ENCODE measurements at regions not wholly inside any gene's neighbourhood (a gene's known extent, or its start where the extent isn't known, plus 50 kb on each side); places are given as distances from the start of the nearest gene placed in this dataset.
A peak's percentile ranks its signal among the peaks of the same experiment; 100 is the strongest.

DNA sequence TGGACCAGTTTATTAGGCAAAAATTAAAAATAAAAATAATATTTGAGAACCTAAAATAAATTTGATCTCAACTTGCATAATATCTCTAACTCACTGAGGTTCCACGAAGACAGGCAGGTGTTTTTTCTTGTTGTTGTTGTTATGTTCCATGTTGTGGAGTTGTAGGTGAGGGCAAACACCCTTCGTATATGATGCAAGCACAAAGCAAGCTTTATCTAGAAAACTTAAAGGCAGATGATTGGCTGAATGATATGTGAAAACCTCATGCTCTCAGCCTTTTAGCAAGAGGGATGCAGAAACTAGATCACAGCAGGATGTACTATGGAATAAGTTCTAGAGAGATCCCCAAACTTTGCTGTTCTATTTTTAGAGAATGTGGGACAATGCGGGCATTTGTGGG lies 502.7 kb downstream of the ETNK1 start:
- Histone ChIP-seq H3K27me3 (ENCODE audit: insufficient read depth, low read length) (no peaks in the 10 kb centered on the region), H3K79me2 (ENCODE audit: insufficient read depth, low read length) (no peaks in the 10 kb centered on the region), H4K91ac (ENCODE audit: insufficient read length, low read depth, low read length) (no peak overlapping the region), H2BK5ac (ENCODE audit: insufficient read length, low read length) (no peak overlapping the region), H3K14ac (ENCODE audit: insufficient read depth, low read length) (no peak overlapping the region), H2BK120ac (ENCODE audit: low read depth, low read length, poor library complexity, severe bottlenecking) (no peak overlapping the region), H3T11ph (ENCODE audit: low read length) (no peak overlapping the region), H2AK5ac (ENCODE audit: insufficient read length, low read length) (no peak overlapping the region), H2BK15ac (ENCODE audit: low read depth, low read length) (no peak overlapping the region), H2AFZ (ENCODE audit: low read length) (no peak overlapping the region), H2BK20ac (ENCODE audit: low read depth, low read length, poor library complexity, severe bottlenecking) (no peak overlapping the region), H3K18ac (ENCODE audit: insufficient read length, low read depth, low read length) (no peak overlapping the region), H4K5ac (ENCODE audit: insufficient read length, low read depth, low read length) (no peak overlapping the region), H4K8ac (replicated peaks; ENCODE audit: insufficient read length, low read depth, low read length) (no peak overlapping the region), H3K23ac (ENCODE audit: insufficient read length, low read depth, low read length) (no peak overlapping the region), H3K9me3 (ENCODE audit: control insufficient read depth, low read depth, low read length) (no peaks in the 10 kb centered on the region), H3K23me2 (ENCODE audit: insufficient read length, low read depth, low read length, poor library complexity, severe bottlenecking) (no peaks in the 10 kb centered on the region), H3K9ac (ENCODE audit: extremely low read depth, insufficient read length, low read length) (no peak overlapping the region), H3K4me2 (ENCODE audit: insufficient read depth, insufficient read length, low read length) (no peak overlapping the region), H3K27ac (ENCODE audit: insufficient read length, low read depth, low read length) (no peak overlapping the region), H3K4me1 (ENCODE audit: insufficient read depth, low read length) (no peaks in the 10 kb centered on the region; the same call in 1 of the 2 replicates), H3K4ac (ENCODE audit: low read depth, low read length) (no peak overlapping the region), H4K20me1 (ENCODE audit: control insufficient read depth, insufficient read depth, insufficient read length) (no peaks in the 10 kb centered on the region), H2BK12ac (ENCODE audit: insufficient read length, low read depth, low read length) (no peak overlapping the region), H3K56ac (ENCODE audit: insufficient read length, low read depth, low read length) (no peak overlapping the region), H3K79me1 (ENCODE audit: insufficient read depth, low read depth, low read length, poor library complexity, severe bottlenecking) (no peaks in the 10 kb centered on the region)
- no peak for DNase-seq
- H3K4me3 Mint-ChIP-seq: no peak overlapping the region; a peak in 1 of 5 replicates
- H3K27ac Mint-ChIP-seq: peak overlapping the region in 2 of 3 experiments; percentile 37 to 97; a peak in 2 of 7 replicates
- H3K27me3 Mint-ChIP-seq (ENCODE audit: low read depth): no peaks in the 10 kb centered on the region
- peaks cover 28 to 33% of the 10 kb centered on the region in 2 experiments for H3K4me1 Mint-ChIP-seq
- WGBS (ENCODE audit: extremely low coverage, insufficient read length, low lambda C conversion rate): no CpG with 5 or more reads among the region's 3 CpGs
- no peaks in the 10 kb centered on the region for H3K36me3 Mint-ChIP-seq (ENCODE audit: insufficient read depth in 1 of 3, low read depth in 3 of 3)
- no peaks in the 10 kb centered on the region for H3K9me3 Mint-ChIP-seq
- TF ChIP-seq, protein P1, sequence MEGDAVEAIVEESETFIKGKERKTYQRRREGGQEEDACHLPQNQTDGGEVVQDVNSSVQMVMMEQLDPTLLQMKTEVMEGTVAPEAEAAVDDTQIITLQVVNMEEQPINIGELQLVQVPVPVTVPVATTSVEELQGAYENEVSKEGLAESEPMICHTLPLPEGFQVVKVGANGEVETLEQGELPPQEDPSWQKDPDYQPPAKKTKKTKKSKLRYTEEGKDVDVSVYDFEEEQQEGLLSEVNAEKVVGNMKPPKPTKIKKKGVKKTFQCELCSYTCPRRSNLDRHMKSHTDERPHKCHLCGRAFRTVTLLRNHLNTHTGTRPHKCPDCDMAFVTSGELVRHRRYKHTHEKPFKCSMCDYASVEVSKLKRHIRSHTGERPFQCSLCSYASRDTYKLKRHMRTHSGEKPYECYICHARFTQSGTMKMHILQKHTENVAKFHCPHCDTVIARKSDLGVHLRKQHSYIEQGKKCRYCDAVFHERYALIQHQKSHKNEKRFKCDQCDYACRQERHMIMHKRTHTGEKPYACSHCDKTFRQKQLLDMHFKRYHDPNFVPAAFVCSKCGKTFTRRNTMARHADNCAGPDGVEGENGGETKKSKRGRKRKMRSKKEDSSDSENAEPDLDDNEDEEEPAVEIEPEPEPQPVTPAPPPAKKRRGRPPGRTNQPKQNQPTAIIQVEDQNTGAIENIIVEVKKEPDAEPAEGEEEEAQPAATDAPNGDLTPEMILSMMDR (conservative IDR thresholded peaks at IDR 0.05): no peak
